GM12878 (cell line): ENCODE measurements at regions not wholly inside any gene's neighbourhood (a gene's known extent, or its start where the extent isn't known, plus 50 kb on each side); places are given as distances from the start of the nearest gene placed in this dataset.

ENCODE experiments used
- CREB1 ChIP-seq: IDR thresholded peaks from 2 replicates; pipeline ENCODE4 v1.6.1; 2012; ENCODE audit warnings: low read depth, mild to moderate bottlenecking, inconsistent platforms
- ETV6 ChIP-seq, 2 experiments: fragments of 450-650 bp in 1 of 2; IDR thresholded peaks in 1 of 2; conservative IDR thresholded peaks in 1 of 2; 2 replicates each; pipeline ENCODE4 v1.6.1; 2014; ENCODE audit warnings: antibody characterized with exemption in 1 of 2, borderline replicate concordance in 1 of 2, low read depth in 1 of 2, mild to moderate bottlenecking in 1 of 2, moderate library complexity in 1 of 2
- EZH2 ChIP-seq: IDR thresholded peaks from 2 replicates; pipeline ENCODE4 v1.6.1; 2012; ENCODE audit warnings: low read depth, mild to moderate bottlenecking, control low read depth, inconsistent platforms, low read length, borderline replicate concordance; ENCODE audit not compliant: control insufficient read depth
- HCFC1 ChIP-seq: fragments of 150-350 bp; IDR thresholded peaks from 2 replicates; pipeline ENCODE4 v1.6.1; 2014; ENCODE audit warnings: low read length
- MXI1 ChIP-seq: fragments of 150-350 bp; IDR thresholded peaks from 2 replicates; pipeline ENCODE4 v1.6.1; 2011; ENCODE audit warnings: low read depth, mild to moderate bottlenecking, inconsistent platforms, low read length, improper control_type of control experiment
- NBN ChIP-seq: fragments of 450-650 bp; IDR thresholded peaks from 2 replicates; pipeline ENCODE4 v1.6.1; 2016
- TCF7 ChIP-seq: IDR thresholded peaks from 2 replicates; pipeline ENCODE4 v1.6.1; 2014; ENCODE audit warnings: antibody characterized with exemption, borderline replicate concordance
- TF ChIP-seq, protein P1 (sequence below): IDR thresholded peaks from 2 replicates; pipeline ENCODE4 v1.6.1; 2012; ENCODE audit warnings: low read length, inconsistent platforms
- TF ChIP-seq, protein P2 (sequence below), 3 experiments: IDR thresholded peaks in 2 of 3; conservative IDR thresholded peaks in 1 of 3; 2 replicates each; pipeline ENCODE4 v1.5.1; 2011; ENCODE audit warnings: low read depth in 3 of 3, low read length in 3 of 3, mild to moderate bottlenecking in 3 of 3, control low read depth in 2 of 3, moderate library complexity in 2 of 3, inconsistent platforms in 1 of 3, mixed read lengths in 1 of 3; ENCODE audit not compliant: control insufficient read depth in 2 of 3, insufficient read depth in 1 of 3; ENCODE audit errors: extremely low read depth in 1 of 3
- TF ChIP-seq, protein P3 (sequence below): fragments of 450-650 bp; IDR thresholded peaks from 2 replicates; pipeline ENCODE4 v1.6.1; 2017; ENCODE audit warnings: borderline replicate concordance
- TF ChIP-seq, protein P4 (sequence below): fragments of 450-650 bp; IDR thresholded peaks from 2 replicates; pipeline ENCODE4 v1.6.1; 2018; ENCODE audit warnings: mild to moderate bottlenecking, low read depth, moderate library complexity; ENCODE audit not compliant: partially characterized antibody
- TF ChIP-seq, protein P5 (sequence below): IDR thresholded peaks from 2 replicates; pipeline ENCODE4 v1.6.1; 2011; ENCODE audit warnings: borderline replicate concordance, low read depth, mild to moderate bottlenecking, moderate library complexity, low read length; ENCODE audit not compliant: insufficient read depth, poor library complexity, severe bottlenecking

DNA sequence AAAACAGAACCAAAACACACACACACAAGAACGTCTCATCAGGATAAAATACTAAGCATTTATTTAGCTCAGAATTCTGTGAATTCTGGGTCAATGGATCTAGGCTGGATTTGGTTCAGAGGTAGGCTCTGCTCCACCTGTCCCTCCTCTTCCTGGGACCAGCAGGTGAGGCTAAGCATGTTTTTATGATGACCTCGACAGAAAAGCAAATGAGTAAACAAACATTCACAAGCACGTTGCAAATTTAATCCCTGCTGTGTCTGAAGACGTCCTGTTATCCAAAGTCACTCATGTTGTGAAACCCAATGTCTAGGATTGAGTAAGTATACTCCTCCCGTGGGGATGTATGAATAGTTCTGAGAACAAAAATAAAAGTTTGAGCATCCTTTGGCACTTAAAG, 371.4 kb upstream of the TECRL start:
- TF ChIP-seq TCF7, result no peak
- no peak for TF ChIP-seq NBN
- TF ChIP-seq, protein P1, sequence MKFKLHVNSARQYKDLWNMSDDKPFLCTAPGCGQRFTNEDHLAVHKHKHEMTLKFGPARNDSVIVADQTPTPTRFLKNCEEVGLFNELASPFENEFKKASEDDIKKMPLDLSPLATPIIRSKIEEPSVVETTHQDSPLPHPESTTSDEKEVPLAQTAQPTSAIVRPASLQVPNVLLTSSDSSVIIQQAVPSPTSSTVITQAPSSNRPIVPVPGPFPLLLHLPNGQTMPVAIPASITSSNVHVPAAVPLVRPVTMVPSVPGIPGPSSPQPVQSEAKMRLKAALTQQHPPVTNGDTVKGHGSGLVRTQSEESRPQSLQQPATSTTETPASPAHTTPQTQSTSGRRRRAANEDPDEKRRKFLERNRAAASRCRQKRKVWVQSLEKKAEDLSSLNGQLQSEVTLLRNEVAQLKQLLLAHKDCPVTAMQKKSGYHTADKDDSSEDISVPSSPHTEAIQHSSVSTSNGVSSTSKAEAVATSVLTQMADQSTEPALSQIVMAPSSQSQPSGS, result no peak
- no peak for TF ChIP-seq CREB1
- TF ChIP-seq, protein P2, sequence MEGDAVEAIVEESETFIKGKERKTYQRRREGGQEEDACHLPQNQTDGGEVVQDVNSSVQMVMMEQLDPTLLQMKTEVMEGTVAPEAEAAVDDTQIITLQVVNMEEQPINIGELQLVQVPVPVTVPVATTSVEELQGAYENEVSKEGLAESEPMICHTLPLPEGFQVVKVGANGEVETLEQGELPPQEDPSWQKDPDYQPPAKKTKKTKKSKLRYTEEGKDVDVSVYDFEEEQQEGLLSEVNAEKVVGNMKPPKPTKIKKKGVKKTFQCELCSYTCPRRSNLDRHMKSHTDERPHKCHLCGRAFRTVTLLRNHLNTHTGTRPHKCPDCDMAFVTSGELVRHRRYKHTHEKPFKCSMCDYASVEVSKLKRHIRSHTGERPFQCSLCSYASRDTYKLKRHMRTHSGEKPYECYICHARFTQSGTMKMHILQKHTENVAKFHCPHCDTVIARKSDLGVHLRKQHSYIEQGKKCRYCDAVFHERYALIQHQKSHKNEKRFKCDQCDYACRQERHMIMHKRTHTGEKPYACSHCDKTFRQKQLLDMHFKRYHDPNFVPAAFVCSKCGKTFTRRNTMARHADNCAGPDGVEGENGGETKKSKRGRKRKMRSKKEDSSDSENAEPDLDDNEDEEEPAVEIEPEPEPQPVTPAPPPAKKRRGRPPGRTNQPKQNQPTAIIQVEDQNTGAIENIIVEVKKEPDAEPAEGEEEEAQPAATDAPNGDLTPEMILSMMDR (IDR thresholded peaks at IDR 0.05 in 2 of 3, conservative IDR thresholded peaks at IDR 0.05 in 1 of 3; ENCODE audit: control insufficient read depth in 2 of 3, extremely low read depth in 1 of 3, insufficient read depth in 1 of 3, low read depth in 3 of 3, low read length in 3 of 3), result no peak
- TF ChIP-seq, protein P3, sequence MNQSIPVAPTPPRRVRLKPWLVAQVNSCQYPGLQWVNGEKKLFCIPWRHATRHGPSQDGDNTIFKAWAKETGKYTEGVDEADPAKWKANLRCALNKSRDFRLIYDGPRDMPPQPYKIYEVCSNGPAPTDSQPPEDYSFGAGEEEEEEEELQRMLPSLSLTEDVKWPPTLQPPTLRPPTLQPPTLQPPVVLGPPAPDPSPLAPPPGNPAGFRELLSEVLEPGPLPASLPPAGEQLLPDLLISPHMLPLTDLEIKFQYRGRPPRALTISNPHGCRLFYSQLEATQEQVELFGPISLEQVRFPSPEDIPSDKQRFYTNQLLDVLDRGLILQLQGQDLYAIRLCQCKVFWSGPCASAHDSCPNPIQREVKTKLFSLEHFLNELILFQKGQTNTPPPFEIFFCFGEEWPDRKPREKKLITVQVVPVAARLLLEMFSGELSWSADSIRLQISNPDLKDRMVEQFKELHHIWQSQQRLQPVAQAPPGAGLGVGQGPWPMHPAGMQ, result no peak
- TF ChIP-seq, protein P4, sequence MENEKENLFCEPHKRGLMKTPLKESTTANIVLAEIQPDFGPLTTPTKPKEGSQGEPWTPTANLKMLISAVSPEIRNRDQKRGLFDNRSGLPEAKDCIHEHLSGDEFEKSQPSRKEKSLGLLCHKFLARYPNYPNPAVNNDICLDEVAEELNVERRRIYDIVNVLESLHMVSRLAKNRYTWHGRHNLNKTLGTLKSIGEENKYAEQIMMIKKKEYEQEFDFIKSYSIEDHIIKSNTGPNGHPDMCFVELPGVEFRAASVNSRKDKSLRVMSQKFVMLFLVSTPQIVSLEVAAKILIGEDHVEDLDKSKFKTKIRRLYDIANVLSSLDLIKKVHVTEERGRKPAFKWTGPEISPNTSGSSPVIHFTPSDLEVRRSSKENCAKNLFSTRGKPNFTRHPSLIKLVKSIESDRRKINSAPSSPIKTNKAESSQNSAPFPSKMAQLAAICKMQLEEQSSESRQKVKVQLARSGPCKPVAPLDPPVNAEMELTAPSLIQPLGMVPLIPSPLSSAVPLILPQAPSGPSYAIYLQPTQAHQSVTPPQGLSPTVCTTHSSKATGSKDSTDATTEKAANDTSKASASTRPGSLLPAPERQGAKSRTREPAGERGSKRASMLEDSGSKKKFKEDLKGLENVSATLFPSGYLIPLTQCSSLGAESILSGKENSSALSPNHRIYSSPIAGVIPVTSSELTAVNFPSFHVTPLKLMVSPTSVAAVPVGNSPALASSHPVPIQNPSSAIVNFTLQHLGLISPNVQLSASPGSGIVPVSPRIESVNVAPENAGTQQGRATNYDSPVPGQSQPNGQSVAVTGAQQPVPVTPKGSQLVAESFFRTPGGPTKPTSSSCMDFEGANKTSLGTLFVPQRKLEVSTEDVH, result no peak
- TF ChIP-seq HCFC1, result no peak
- TF ChIP-seq, protein P5, sequence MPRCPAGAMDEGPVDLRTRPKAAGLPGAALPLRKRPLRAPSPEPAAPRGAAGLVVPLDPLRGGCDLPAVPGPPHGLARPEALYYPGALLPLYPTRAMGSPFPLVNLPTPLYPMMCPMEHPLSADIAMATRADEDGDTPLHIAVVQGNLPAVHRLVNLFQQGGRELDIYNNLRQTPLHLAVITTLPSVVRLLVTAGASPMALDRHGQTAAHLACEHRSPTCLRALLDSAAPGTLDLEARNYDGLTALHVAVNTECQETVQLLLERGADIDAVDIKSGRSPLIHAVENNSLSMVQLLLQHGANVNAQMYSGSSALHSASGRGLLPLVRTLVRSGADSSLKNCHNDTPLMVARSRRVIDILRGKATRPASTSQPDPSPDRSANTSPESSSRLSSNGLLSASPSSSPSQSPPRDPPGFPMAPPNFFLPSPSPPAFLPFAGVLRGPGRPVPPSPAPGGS, result no peak
- TF ChIP-seq ETV6 (conservative IDR thresholded peaks at IDR 0.05 in 1 of 2, IDR thresholded peaks at IDR 0.05 in 1 of 2; ENCODE audit: borderline replicate concordance in 1 of 2, low read depth in 1 of 2), result no peak
- no peak for TF ChIP-seq EZH2
- no peak for TF ChIP-seq MXI1
